ENCODE measurements at regions not wholly inside any gene's neighbourhood (a gene's known extent, or its start where the extent isn't known, plus 50 kb on each side); places are given as distances from the start of the nearest gene placed in this dataset.
A peak's percentile ranks its signal among the peaks of the same experiment; 100 is the strongest.
"Not testable (repeated sequence)": the region's sequence is repeated elsewhere in the genome, so short reads cannot be mapped to it uniquely, and the experiment has no call there.

DNA sequence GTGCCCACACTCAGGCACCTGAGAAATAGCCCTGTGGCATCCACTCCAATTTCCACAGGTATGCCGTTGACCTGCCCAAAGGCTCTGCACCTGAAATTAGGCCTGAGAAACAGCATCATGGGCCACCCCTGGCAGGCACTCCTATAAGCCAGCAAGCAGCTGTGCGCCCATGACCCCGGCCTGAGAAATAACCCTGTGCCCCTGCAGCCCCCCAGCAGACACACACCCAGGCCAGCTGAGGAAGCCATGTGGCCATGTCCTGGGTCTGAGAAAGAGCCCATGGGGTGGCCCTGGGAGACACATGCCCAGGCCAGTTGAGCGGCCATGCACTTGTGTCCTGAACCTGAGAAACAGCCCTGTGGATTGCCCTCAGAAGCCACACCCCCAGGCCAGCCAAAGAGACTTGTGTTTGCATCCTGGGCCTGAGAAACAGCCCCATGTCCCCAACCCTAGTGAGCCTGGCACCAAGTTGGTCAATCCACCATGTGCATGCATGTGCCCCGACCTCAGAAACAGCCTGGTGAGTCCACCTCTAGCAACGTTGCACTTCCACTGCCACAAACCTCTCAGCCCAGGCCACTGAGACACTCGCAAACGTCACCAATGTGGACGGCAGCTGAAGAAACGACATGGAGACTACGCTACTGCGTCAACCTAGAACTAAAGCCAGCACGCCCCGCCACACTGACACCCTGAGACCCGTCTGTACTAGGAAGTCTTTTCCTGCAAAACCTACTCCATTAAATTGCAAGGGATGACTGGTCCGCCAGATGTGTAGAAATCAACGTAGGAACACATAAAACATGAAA is 411.9 kb downstream of the TMEM121 start:
- DNase-seq (ENCODE audit: low read depth in 2 of 2), result no peak

DNA sequence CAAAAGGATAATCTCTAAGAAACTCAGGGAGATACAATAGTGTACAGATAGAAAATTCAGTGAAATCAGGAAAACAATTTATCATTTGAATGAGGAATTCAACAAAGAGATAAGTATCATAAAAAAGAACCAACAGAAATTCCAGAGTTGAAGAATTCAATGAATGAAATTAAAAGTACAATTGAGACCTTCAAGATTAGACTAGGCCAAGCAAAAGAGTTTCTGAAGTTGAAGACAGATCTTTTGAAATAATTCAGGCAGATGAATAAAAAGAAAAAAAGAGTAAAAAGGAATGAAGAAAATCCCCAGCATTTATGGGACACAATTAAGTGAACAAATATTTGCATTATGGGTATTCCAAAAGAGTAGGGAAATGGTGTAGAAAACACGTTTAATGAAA is 412.6 kb downstream of the TMEM121 start:
- no peak for DNase-seq (ENCODE audit: low read depth in 2 of 2)

DNA sequence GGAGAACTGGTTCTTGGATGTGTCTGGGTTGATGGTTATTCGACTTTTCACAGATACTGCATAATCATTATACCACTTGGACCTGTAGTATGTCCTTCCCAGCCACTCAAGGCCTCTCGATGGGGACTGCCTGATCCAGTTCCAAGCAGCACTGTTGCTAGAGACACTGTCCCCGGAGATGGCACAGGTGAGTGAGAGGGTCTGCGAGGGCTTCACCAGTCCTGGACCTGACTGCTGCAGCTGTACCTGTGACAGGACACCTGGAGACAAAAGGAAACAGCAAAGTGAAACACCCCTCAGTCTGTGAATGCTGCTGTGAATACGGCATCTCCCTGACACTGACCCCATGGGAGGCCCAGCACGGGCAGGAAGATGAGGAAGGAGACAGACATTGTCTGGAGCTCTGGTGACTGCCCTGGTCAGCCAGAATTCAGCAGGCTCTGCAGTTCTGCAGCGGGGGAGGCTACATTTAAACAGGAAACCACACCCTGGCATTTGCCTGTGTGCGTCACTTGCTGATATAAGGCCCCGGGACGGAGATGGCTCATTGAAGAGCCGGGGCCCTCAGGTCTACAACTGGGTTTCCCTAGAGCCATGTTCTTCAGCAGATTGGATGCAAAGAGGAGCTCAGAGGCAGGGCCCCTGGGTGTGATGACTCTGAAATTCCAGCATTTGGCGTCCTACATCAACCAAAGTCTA is 413.6 kb downstream of the TMEM121 start:
- no peak for DNase-seq (ENCODE audit: low read depth in 2 of 2)

DNA sequence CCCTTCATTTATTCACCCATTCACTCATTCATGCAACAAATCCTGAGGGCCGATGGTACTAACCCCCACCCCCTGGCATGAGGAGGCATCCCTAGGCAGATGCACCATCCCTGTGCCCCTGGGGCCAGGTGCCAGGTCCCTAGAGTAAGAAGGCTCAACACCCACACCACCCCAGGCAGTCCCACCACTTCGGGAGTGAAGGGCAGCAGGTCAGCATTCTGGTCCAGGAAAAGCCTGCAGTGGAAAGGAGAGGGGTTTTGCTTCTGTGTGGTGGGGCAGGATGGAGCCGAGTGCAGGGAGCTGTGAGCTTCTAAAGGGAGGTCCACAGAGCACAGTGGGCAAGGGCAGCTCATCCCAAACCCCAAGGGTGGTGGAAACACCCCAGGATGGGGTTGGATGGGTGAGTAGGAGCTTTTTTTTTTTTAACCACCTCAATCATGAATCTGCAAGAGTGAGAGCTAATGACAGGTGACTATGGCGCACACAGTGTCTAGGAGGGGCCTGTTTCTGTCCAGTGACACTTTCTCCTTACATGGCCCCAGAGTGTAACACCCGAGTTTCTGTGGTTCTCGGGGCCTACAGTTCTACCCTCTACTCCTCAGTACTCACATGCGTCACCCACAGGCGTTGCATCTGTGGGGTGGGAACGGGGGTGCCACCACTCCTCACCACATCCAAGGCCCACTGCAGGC is 414.3 kb downstream of the TMEM121 start:
- DNase-seq (ENCODE audit: low read depth in 2 of 2), result no peak

DNA sequence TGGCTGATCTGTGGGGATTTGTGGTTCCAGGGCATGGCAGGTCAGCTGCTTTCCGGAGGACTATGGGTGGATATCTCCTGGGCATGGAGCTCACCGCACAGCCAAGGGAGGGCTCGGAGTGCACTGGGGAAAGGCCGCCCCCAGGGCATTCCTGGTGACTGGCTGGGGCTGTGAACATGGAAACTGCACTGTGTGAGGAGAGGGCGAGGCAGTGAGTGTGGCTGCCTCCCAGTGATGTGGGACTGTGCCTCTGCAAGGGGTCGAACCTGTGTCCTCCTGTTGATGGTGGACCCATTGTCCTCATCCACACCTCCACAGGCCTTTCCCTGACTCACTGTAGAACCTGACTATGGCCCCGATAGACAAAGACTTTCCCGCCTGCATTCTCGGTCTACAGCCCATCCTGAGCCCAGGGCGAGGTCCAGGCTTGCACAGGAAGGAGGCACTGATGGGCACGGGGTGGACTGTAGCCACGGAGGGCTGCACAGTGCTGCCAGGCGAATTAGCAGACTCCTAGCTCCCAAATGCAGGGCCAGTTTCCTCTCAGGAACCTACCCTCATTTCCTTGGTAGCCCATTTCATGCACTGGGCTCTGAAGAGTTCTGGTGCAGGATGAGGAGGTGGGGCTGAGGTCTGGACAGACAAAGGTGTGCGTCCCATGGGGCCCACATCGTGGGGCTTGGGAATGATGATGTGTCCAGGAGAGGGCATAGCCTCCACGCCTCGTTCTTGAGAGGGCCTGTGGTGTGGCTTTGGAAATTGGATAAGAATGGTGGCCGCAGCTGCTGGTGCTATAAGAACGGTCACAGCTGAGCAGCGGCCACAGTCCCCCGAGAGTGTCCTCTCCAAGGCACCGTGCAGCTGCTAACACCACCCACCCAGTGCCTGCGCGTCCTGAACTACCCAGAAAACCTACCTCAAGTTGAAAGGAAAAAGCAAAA is 415.1 kb downstream of the TMEM121 start:
- no peak for DNase-seq (ENCODE audit: low read depth in 2 of 2)

DNA sequence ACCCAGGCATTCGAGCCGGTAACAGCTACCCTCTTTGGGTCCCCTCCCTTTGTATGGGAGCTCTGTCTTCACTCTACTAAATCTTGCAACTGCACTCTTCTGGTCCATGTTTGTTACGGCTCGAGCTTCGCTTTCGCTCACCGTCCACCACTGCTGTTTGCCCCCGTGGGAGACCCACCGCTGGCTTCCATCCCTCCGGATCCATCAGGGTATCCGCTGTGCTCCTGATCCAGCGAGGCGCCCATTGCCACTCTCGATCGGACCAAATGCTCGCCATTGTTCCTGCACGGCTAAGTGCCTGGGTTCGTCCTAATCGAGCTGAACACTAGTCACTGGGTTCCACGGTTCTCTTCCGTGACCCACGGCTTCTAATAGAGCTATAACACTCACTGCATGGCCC is 416.3 kb downstream of the TMEM121 start:
- not testable (repeated sequence) for DNase-seq (ENCODE audit: low read depth in 2 of 2)

DNA sequence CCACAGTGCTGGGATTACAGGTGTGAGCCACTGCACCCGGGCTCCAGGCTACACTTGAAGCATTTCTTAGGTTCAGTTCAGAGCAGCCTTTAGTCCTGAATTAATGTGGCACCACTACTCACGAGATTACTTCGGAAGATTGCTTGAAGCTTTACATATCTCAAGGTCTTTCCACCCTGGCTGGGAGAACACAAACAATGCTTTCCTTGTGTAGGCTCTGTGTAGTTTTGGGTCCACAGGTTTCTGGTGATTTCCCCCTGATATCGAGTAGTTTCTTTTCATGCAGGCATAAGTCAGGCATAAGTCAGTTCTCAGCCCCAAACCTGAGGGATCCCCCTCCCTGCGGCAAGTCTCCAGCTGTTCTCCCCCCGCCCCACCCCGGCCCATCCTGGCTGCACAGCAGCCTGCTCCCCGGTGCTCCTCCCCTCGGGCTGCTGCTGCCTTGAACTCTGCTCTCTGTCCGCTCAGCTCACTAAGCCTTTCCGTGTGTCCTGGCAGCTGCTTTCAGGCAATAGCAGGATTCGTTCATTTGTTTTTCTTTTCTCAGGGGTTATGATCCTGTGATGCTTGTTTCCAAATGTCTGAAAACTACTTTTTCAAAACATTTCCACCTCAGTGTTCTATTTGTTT is 417.7 kb downstream of the TMEM121 start:
- no peak for DNase-seq (ENCODE audit: low read depth in 2 of 2)

DNA sequence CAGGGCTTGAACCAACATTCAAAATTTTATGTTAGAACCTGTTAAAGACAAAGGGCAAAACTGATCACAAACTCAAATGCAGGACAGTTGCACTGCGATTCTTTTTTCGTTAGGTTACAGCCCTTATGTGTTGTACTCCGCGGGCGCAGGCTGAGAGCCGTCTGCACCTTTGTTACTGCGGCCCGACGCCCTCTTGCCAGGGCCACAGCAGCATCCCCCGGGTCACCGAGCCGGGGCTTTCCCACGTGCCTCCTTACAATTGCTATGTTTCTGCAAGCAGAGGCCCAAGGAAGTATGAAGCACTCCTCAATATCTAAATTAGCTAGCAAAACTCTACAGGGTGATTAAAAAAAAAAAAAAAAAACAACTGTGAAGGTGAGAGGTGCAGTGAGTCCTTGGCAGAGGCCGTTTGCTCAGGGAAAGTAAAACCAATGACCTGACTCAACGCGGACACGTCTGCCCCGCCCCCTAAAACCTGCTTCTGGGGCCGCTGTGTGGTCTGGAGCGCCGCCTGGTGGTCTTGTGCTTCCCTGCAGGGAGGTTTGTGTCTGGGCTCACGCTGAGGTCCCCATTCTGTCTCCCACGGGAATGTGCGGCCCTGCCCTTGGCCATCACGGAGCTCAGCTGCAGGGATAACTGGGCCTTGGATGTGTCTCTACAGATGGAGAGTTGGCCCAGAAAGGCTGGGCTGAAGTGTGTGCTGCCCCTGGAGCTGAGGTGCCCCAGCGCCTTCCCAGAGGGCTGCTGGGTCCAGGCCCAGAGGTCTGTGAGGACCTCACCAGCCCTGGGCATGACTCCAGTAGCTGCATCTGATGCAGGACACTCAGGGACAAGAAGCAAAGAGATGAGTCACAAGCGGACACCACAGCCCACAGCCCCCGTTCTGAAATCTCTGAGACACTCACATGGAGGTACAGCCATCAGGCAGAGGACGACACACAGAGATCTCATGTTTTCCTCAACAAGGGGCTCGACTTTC is 418.5 kb downstream of the TMEM121 start:
- peak; percentile 67 to 83 for DNase-seq (ENCODE audit: low read depth in 2 of 2)

DNA sequence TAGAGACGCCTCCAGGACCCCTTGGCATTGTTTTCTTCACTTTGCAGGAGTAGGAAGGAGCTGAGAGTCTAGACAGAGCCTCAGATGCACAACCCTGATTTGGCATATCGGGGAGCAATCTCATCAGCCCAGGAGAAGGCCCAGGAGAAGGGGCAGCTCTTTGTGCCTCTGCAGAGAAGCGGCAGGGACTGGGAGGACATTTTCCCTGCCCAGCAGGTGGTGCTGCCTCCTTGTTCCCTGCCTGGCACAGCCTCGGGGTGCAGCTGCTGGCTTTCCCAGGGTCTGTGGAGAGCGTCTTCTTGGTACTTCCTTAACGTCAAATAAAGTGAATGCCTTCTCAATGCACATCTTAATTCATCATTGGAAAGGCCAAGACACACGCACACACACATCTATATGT is 419.5 kb downstream of the TMEM121 start:
- DNase-seq (ENCODE audit: low read depth in 2 of 2), result peak in 1 of 2 experiments; percentile 18

DNA sequence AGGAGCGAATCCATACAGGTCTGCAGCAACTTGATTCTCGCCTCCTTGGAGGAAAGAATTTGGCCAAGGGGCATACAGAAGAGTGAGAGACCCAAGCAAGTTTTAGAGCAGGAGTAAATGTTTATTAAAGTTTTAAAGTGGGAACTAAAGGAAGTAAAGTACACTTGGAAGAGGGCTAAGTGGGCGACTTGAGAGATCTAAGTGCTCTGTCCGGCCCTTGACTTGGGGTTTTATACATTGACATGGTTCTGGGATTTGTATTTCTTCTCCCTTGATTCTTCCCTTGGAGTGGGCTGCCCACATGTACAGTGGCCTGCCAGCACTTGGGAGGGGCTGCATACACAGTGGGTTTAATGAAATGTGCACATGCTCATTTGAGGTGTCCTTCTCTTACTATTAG is 421.2 kb downstream of the TMEM121 start:
- no peak for DNase-seq (ENCODE audit: low read depth in 2 of 2)

DNA sequence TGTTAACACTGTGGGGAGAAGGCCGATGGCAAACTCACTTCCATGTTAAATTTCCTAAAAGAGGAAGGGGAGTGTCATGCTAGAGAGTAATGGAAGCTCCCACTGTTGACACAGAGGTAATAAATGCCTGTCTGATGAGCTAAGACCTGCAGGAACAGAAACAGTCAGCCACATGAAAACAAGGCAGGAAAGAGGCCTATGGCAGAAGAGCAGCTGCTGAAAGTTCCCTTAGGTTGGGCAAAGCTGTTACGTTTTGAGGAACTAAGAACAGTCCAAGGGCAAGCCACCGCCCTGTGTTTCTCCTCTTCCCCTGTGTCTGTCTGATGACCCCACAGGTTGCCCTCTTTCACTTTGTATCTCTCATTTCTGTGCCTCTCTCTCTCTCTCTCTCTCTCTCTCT is 422.6 kb downstream of the TMEM121 start:
- not testable (repeated sequence) for DNase-seq (ENCODE audit: low read depth in 2 of 2)

DNA sequence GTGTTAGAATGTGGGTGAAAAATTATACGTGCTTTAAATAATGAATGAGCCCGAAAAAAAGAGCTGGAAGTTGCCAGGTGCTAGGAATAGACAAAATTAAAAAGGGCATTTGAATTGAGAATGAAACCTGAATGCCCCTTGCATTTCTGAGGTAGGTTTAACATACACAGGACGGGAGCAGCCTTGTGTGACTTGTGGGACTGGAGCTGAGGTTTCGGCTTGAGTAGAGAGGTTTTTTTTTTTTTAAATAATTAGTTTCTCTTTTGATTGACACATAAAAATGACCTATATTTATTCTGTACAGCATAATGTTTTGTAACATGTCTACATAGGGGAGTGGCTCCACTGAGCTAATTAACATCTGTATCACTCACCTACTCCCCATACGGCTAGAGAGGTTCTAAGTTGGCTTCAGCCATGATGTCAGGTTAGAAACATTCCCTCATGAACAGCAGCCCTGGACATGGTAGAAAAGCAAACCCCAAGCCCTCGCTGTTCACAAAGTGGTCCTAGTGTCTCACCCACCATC is 424.0 kb downstream of the TMEM121 start:
- DNase-seq (ENCODE audit: low read depth in 2 of 2), result not testable (repeated sequence)

DNA sequence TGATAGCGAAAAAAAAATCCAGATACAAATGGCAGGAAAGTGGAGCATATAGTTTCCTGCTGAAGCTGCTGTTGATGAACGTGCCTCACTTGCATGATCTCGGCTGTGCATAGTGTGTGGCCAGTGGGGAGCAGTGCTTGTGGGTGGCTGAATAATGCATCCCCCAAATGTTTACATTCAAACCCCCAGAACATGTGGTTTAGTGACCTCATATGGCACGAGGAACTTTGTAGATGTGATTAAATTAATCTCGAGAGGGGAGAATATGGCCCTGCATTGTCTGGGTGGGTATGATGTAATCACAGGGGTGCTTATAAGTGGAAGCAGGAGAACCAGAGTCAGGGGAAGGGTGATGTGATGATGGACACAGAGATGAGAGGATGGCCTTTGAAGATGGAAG is 425.0 kb downstream of the TMEM121 start:
- DNase-seq (ENCODE audit: low read depth in 2 of 2), result no peak

DNA sequence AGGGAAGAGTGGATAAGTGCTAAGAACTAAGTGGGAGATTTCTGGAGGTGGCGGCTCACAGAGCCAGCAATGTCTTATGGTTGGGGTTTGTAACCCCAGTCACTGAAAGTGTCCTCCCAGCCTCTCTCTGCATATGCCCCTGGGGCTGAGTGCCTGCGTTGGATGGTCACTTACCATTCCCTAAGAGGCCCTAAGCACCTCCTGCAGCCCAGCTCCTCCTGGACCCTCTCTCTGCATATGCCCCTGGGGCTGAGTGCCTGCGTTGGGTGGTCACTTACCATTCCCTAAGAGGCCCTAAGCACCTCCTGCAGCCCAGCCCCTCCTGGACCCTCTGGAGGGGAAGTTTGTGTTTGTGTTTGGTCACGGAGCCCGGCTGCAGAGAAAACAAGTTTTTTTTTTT is 425.8 kb downstream of the TMEM121 start:
- no peak for DNase-seq (ENCODE audit: low read depth in 2 of 2)

DNA sequence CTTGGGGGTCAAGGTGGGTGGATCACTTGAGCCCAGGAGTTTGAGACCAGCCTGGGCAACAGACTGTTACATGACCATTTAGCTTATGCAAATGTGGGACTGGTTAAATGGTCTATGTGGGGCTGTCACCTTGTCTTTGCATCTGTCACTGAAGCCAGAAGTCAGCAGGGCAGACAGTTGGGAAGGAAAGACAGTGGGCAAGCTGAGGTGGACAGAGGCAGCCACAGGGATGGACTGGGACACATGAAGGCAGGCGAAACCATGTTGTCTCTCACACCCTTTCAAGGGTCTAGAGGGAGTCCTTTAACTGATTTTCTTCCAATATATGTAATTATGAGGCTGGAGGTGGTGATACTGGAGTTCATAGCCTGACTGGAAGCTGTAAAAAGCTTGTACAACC is 426.4 kb downstream of the TMEM121 start:
- DNase-seq (ENCODE audit: low read depth in 2 of 2), result no peak

DNA sequence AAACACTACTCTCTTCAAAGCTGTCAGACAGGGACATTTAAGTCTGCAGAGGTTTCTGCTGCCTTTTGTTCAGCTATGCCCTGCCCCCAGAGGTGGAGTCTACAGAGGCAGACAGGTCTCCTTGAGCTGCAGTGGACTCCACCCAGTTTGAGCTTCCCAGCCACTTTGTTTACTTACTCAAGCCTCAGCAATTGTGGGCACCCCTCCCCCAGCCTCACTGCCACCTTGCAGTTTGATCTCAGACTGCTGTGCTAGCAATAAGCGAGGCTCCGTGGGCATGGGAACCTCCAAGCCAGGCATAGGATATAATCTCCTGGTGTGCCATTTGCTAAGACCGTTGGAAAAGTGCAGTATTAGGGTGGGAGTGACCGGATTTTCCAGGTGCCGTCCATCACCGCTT is 435.2 kb downstream of the TMEM121 start:
- DNase-seq (ENCODE audit: low read depth in 2 of 2), result not testable (repeated sequence)

DNA sequence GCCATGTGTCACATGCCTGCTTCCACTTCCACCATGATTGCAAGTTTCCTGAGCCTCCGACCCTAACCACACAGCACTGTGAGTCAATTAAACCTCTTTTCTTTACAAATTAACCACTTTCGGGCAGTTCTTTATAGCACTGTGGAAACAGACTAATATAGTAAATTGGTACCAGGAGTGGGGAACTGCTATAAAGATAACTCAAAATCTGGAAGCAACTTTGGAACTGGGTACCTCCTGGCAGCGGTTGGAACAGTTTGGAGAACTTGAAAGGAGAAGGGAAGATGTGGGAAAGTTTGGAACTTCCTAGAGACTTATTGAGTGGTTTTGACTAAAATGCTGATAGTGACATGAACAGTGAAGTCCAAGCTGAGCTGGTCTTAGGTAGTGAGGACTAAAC is 436.1 kb downstream of the TMEM121 start:
- DNase-seq (ENCODE audit: low read depth in 2 of 2), result no peak

DNA sequence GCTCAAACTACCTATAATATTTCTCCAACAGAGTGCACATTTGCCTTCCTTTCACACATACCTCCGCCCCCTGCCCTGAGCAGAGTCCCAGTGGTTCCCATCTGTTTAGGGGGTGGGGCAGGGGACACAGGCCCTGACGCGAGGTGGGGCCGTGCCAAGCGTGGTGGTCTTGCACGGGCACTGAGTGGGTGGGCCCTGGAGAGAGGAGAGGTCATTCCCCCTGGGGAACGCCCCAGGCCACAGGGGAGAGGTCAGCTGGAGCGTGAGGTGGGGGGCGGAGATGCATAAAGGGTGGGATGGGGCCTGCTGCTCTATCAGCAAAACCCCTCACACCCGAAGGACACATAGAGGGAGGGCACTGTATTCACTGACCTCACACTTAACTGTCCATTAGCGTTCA is 441.9 kb downstream of the TMEM121 start:
- DNase-seq (ENCODE audit: low read depth in 2 of 2), result no peak

DNA sequence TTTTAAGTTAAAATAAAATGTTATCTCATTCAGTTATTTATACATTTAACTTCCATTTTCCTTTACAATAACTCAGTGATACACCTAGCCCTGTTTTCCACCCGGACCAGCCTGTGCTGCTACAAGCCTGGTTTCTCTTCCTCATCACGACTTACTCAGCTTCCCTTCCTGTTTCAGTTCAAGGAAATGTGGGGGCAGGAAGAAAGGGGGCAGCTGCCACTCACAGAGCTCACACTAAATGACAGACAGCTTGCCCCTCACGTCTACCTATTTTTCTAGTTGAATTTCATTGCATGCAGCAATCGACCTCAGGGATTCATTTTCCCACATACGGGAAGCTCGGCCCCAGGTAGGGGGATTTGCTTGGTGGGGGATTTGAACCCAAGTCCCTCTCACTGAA is 442.6 kb downstream of the TMEM121 start:
- not testable (repeated sequence) for DNase-seq (ENCODE audit: low read depth in 2 of 2)

DNA sequence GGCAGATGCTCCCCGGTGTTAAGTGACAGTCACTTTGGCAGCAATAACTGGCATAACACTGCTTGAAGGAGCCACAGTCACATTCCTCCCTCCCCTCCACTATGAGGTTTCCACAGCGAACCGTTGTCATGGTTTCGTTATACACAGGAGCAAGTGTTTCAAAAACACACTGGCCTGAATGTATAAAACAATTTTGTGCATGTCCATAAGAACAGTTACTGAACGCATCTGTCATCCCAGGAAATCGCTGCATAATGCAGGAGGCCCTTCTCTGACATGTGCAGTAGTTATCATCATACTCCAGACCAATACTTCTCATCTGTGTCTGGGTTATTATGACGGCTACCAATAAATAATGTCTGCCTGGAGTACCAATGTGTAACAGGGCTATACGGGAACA is 444.4 kb downstream of the TMEM121 start:
- not testable (repeated sequence) for DNase-seq (ENCODE audit: low read depth in 2 of 2)

Measured in stimulated activated CD4-positive, alpha-beta T cell treated with anti-CD3 and anti-CD28 coated beads, Interleukin-12 subunit alpha, Interleukin-12 subunit beta, amount 100 ng/mL, for 24 hours (primary cell).